ENCODE measurements at regions not wholly inside any gene's neighbourhood (a gene's known extent, or its start where the extent isn't known, plus 50 kb on each side); places are given as distances from the start of the nearest gene placed in this dataset.

DNA sequence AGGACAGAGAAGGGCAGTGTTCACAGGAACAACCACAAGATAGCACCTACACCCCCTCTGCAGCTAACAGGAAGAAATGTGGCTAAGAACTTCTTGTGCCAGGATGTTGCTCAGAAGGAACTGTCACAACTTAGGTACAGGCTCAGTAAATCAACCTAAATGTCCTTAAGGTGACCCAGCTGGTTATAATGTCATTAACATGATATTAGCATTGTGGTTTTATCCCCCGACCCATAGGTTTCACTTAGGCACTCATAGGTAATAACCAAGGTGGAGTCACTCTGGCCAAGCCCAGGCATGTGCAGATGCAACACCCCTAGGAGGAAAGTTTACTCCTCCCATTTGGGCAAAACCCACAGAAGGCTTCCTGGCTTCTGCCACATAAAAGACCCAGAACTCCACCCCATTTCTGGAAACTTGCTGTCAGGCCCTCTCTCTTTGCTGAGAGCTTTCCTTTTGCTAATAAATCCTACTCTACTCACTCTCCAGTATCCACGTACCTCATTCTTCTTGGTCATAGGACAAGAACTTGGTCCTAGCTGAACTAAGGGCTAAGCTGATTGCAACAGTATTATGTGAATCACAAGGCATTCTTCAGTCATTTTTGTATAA is 951.3 kb downstream of the SLITRK5 start:
- Histone ChIP-seq H3K27ac (no peak overlapping the region), H3K4me3 (no peak overlapping the region), H3K9me3 (no peaks in the 10 kb centered on the region), H3K4me1 (no peaks in the 10 kb centered on the region), H3K4me2 (no peak overlapping the region)
- FAIRE-seq: no peak
- CTCF ChIA-PET: interaction anchor here (0.6 kb wide), 1 partner anchor 1077 kb away, joined by 3 read pairs; no protein-coding TSS in a partner anchor
- no peak for ATAC-seq
- TF ChIP-seq HOXB13 (CRISPR knock-in tag; IDR thresholded peaks at IDR 0.05; ENCODE audit: low read depth) (no peak), CBX2 (IDR thresholded peaks at IDR 0.05; ENCODE audit: borderline replicate concordance, low read depth) (no peak), ESRRA (IDR thresholded peaks at IDR 0.05; ENCODE audit: borderline replicate concordance, low read length) (no peak), E2F6 (IDR thresholded peaks at IDR 0.05; ENCODE audit: borderline replicate concordance, low read depth) (no peak), MYC (IDR thresholded peaks at IDR 0.05; ENCODE audit: borderline replicate concordance, low read length) (no peak)
- WGBS (ENCODE audit: missing lambda C conversion rate): 30% methylated on average over 2 of the region's 2 CpGs
- POLR2A ChIA-PET: no interaction called here
- no peak for DNase-seq (ENCODE audit: low read depth in 1 of 2, low spot score in 1 of 2)

DNA sequence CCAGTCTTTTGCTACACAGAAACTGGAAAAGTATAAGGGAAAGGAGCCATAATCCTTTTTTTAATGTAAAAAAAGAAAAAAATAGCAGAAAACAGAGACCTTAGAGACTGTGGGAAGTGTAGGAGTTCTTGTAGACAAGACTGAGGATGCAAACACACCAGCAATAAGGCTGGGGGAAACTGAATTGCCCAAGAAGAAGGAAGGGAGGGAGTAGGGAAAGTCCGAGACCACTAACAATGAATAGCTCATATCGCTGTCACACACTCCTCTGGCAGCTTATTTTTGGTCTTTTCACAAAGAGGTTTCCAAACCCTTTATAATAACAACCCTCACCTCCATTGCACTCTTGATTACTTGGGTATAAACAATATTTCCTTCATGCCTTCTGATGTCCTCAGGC is 952.0 kb downstream of the SLITRK5 start:
- H3K9me3 ChIP-seq: no peaks in the 10 kb centered on the region
- DNase-seq (ENCODE audit: low read depth in 1 of 2, low spot score in 1 of 2): no peak
- H3K4me3 ChIP-seq: no peak overlapping the region
- H3K4me2 ChIP-seq: no peak overlapping the region
- POLR2A ChIA-PET: no interaction called here
- 56% methylated on average over 2 of the region's 2 CpGs for WGBS (ENCODE audit: missing lambda C conversion rate)
- no peak for ATAC-seq
- CTCF ChIA-PET: interaction anchor here (0.6 to 1.0 kb wide), 2 partner anchors 17 to 1077 kb away, joined by 3 read pairs; no protein-coding TSS in a partner anchor
- TF ChIP-seq CEBPB (IDR thresholded peaks at IDR 0.05) (no peak), SREBF2 (IDR thresholded peaks at IDR 0.05) (no peak), ZNF302 (CRISPR knock-in tag; IDR thresholded peaks at IDR 0.05) (no peak), MAFK (IDR thresholded peaks at IDR 0.05; ENCODE audit: partially characterized antibody) (no peak), HDAC2 (IDR thresholded peaks at IDR 0.05) (no peak), NR3C1 (IDR thresholded peaks at IDR 0.05) (no peak), POLR2AphosphoS2 (conservative IDR thresholded peaks at IDR 0.05; ENCODE audit: low read length) (no peak), RCOR1 (IDR thresholded peaks at IDR 0.05; ENCODE audit: low read depth, low read length) (no peak), HES2 (IDR thresholded peaks at IDR 0.05) (no peak), EP300 (IDR thresholded peaks at IDR 0.05) (no peak), FOXS1 (CRISPR knock-in tag; IDR thresholded peaks at IDR 0.05) (no peak), HOXB5 (CRISPR knock-in tag; IDR thresholded peaks at IDR 0.05) (no peak), FOSB (CRISPR knock-in tag; IDR thresholded peaks at IDR 0.05) (no peak), FOSL2 (IDR thresholded peaks at IDR 0.05) (no peak), FOSL2 (CRISPR knock-in tag; IDR thresholded peaks at IDR 0.05) (no peak)
- TF ChIP-seq, protein P1, sequence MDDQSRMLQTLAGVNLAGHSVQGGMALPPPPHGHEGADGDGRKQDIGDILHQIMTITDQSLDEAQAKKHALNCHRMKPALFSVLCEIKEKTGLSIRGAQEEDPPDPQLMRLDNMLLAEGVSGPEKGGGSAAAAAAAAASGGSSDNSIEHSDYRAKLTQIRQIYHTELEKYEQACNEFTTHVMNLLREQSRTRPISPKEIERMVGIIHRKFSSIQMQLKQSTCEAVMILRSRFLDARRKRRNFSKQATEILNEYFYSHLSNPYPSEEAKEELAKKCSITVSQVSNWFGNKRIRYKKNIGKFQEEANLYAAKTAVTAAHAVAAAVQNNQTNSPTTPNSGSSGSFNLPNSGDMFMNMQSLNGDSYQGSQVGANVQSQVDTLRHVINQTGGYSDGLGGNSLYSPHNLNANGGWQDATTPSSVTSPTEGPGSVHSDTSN (IDR thresholded peaks at IDR 0.05): no peak
- TF ChIP-seq, protein P2, sequence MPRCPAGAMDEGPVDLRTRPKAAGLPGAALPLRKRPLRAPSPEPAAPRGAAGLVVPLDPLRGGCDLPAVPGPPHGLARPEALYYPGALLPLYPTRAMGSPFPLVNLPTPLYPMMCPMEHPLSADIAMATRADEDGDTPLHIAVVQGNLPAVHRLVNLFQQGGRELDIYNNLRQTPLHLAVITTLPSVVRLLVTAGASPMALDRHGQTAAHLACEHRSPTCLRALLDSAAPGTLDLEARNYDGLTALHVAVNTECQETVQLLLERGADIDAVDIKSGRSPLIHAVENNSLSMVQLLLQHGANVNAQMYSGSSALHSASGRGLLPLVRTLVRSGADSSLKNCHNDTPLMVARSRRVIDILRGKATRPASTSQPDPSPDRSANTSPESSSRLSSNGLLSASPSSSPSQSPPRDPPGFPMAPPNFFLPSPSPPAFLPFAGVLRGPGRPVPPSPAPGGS (IDR thresholded peaks at IDR 0.05): no peak
- H3K4me1 ChIP-seq: no peaks in the 10 kb centered on the region
- FAIRE-seq: no peak
- no peak overlapping the region for H3K27ac ChIP-seq

DNA sequence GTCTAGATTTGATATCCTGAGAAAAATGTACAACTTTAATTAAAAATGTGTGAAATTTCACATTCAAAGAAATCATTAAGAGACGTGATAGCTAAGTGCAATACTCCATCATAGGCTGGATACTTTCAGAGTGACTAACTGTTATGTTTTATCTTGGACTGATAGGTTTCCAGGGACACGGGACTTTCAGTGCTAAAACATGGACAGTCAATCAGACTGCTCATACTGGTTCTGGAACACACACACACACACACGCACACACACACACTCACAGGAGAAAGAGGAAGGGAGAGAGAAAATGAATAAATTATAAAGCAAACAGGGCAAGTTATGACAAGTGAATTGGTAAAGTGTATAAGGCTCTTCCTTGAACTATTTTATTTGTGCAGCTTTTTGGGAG is 955.9 kb downstream of the SLITRK5 start:
- Histone ChIP-seq H3K4me3 (no peak overlapping the region), H3K9me3 (no peaks in the 10 kb centered on the region), H3K27ac (no peak overlapping the region), H3K4me2 (no peak overlapping the region), H3K4me1 (no peaks in the 10 kb centered on the region)
- TF ChIP-seq HDAC2 (IDR thresholded peaks at IDR 0.05): no peak
- TF ChIP-seq EHMT2 (IDR thresholded peaks at IDR 0.05; ENCODE audit: low read depth): no peak
- TF ChIP-seq FOSL2 (IDR thresholded peaks at IDR 0.05): no peak
- no peak for TF ChIP-seq FOSL2 (CRISPR knock-in tag; IDR thresholded peaks at IDR 0.05)
- ChIA-PET POLR2A (no interaction called here), CTCF (no interaction called here)
- ATAC-seq: no peak
- no peak for DNase-seq (ENCODE audit: low read depth in 1 of 2, low spot score in 1 of 2)
- 45% methylated on average over 3 of the region's 3 CpGs for WGBS (ENCODE audit: missing lambda C conversion rate)
- no peak for FAIRE-seq
